GM19463 (cell line): ENCODE measurements at regions not wholly inside any gene's neighbourhood (a gene's known extent, or its start where the extent isn't known, plus 50 kb on each side); places are given as distances from the start of the nearest gene placed in this dataset.

Experiments used
- ATAC-seq: cut with Tn5 transposase; IDR thresholded peaks from one replicate; pipeline ENCODE4 v1.9.1; 2021; ENCODE audit warnings: mild to moderate bottlenecking, moderate library complexity; ENCODE audit not compliant: unreplicated experiment

DNA sequence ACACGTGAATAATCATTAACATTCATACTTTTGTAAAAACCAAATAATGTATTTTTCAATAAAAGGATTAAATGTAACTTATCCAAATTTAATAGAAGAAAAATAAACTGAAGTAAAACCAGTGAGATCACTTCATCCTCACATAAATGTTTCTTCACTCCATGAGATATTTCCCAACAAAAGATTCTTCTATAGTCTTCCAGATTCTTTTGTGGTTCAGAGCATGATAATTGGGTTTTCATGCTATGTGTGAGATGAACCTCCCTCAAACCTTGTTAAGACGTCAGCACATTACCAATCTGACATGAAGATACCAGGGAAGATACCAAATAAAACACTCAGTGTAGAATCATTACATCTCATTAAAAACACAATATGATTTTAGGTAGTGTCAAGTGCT lies 62.9 kb upstream of the OXGR1 start:
- no peak for ATAC-seq

DNA sequence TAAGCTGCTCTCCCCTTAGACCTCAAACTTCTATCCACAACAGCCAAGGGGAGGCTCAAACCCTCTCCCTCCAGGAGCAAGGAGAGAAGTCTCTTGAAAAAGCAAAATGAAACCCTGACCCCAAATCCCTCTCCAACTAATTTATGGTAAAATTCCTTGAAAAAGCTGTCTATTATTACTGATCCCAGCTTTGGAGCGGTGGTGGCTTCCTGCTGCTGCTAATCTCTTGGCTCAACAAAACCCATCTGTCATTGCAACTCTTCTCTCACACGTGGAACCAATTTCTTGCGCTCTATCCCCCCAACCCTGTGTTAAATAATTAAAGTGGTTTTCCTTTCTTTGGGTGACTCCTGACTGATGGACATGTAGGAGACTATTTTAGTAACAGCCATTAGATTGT lies 64.1 kb upstream of the OXGR1 start:
- no peak for ATAC-seq

DNA sequence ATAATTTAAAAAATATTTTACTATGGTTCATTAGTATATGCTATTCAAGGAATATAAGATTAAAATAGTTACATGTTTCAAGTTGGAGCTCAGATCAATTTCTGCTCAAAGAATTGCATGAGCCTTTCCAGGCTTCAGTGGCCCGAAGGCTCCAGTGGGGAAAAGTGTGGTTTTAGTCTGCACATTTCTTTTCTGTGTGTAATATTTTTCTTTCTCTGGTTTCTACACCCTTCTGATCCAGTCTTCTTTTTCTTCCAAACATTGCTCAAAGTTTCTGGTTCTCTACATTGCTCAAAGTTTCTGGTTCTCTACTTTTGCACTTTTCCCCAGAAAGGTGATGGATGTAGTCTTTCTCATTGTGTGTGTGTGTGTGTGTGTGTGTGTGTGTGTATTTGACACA lies 64.7 kb upstream of the OXGR1 start:
- ATAC-seq, result no peak

DNA sequence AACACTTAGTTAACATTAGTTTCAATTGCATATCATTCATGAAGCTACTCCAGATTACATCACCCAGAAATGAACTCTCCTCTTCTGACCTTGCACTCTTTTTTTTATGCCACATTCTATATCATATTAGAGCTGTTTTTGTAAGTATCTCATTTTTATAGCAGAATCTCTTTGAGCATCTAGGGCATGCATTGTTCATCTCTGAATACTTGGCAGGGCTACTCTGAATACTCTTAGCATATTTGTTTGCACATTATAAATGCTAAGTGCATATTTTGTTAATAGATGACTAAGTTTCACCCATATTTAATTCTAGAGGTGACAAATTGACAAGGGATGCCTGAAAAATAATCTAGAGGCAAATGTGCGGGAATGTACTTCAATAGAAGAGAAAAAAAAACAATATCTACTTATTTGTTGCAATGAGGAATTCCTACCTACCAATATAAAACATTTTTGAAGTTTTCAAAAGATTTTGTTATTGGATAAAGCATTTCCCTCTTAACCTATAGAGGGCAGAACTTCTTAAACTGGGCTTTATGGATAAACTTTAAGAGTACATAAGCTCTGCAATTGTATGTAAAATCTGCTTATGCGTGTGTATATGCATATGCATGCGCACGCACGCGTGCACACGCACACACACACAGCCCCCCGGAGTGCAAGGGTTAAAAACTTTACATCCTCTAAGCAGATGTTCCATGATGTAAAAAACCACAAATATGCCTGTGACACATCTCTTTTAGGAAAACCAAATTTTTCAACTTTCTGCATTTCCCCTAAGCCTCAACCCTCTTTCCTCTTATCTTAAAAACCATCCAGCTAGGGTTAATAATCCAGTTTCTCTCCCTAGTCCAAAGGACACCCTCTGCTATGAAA lies 73.0 kb upstream of the OXGR1 start:
- ATAC-seq, result no peak

DNA sequence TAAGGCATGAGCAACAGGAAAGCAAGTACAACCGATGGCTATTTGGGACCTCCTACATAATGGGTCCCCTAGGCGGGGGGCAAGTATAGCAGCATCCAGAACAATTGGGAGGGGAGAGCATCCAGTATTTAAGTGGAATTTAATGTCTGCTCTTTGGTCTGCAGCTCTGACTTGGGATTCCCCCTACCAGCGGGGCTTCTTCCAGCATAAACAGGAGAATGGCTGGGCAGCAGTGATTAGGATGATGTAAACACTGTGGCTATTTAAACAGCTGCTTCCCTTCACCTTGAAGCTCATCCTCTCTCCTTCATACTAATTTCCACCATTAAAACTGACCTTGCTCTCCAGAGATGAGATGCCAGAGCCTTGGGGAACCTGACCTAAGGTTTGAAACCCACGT lies 73.9 kb upstream of the OXGR1 start:
- ATAC-seq, result no peak

DNA sequence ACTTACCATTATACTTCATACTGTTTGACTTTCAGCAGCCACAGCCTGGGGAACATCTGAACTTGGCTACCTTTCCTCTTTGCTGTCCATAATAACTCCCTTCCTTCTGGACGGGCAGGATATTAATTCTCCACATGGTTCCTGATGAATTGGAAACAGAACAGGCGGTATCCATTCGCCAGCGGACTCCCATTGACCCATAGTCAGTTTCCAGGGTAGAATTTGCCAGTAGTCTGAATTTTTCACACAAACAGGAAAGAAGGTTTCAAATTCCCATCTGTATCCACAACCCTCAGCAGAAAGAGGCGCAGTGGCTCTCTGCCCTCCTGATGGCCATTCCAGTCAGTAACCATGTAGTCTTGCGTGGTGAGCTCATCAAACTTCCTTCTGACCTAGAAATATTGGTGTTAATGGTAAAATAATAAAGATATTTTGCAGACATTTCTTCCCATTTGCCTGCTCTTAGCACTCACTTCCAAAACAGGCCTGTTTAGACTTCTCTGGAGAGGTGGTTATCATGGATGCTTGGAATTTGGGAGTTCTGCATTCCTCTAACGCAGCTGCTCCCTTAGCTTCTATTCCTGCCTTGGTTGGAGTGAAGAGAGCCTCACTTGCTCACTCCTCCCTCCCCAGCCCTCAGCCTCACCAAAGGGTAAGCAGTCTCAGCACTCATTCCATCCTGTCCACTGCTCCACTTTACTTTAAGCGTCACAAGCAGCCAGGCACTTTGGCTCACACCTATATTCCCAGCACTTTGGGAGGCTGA lies 75.0 kb upstream of the OXGR1 start:
- ATAC-seq, result no peak

DNA sequence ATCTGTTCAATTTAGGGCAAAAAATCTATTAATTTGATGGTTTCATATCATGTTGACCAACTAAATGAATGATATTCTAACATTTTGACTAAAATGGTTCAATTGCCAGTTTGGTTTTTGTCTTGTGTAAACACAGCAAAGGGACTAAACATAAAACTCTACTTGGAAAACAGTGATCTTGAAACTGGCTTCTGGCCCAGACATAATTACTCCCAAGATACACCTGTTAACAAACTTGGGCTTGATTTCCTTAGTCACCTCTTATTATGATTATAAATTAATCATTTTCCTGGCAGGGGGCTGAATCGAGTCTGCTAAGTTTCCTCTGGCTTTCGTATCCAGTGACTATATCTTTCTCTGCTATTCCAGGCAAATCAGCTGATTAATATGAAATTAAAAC lies 78.0 kb upstream of the OXGR1 start:
- ATAC-seq, result no peak

DNA sequence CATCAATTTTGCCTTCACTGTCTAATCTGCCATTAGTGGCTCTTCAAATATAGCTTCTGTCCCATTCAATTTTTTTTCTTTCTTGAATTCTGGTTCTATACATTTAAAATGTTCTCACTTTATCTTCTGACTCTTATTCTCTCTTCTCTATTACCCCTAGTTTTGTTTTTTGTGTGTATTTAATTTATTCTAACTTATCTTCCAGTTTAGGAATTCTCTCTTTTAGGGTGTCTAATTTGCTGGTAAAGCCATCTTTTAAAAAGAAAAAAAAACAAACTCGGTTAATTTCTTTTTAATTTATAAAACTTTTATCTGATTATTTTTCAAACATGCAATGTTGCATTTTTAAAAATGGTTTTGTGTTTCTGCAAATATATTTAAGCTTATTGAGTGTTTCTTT lies 80.3 kb upstream of the OXGR1 start:
- ATAC-seq, result no peak

DNA sequence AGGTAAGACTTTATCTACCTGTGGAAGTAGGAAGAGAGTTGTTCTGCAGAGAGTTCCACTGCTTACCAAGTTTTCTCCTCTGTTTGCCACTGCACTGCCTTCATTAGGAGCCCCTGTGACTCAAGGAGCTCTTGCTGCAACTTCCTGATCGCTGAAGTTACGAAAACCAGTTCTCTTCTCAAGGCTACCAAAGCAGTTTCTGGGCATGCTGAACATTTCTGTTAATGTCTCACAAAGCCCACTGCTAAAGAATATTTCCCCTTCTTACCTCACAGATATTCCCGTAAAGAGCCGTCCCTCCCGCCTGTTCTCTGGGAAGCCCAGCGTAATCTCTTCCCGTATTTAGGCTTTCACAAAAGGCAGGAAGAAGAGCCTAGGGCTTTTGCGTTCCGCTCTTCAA lies 82.6 kb upstream of the OXGR1 start:
- no peak for ATAC-seq

DNA sequence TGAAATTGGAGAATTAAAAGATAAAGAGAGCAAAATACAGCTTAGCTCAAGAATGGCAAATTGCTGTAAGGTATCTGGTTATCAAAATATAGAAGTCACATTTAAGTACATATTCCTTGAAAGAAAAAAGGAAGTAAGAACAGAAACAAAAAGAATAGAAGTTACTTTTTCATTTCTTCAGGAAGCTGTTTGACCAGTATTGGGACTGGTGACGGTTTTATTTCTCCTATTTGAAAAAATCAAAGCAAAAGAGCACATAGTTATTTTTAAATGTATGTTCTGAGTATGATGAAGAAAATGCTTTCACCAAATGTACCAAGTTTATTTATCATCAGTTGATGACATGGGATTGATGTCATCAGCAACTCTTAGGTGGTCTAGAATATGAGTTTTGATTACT lies 83.1 kb upstream of the OXGR1 start:
- no peak for ATAC-seq

DNA sequence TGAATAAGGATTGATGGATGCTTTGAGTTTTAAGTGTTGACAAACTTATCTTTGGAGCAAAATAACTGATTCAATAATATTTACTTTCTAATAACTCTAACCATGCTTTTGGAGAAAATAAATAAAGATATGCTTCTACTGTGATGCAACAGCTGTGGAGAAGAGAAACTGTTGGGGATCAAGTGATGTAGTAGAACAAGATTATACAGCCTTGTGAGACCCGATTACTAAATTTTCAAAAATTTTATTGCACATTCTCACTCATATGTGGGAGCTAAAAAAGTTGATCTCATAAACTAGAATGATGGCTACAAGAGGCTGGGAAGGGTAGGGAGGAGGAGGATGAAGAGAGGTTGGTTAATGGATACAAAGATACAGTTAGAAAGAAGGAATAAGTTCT lies 85.5 kb upstream of the OXGR1 start:
- no peak for ATAC-seq

DNA sequence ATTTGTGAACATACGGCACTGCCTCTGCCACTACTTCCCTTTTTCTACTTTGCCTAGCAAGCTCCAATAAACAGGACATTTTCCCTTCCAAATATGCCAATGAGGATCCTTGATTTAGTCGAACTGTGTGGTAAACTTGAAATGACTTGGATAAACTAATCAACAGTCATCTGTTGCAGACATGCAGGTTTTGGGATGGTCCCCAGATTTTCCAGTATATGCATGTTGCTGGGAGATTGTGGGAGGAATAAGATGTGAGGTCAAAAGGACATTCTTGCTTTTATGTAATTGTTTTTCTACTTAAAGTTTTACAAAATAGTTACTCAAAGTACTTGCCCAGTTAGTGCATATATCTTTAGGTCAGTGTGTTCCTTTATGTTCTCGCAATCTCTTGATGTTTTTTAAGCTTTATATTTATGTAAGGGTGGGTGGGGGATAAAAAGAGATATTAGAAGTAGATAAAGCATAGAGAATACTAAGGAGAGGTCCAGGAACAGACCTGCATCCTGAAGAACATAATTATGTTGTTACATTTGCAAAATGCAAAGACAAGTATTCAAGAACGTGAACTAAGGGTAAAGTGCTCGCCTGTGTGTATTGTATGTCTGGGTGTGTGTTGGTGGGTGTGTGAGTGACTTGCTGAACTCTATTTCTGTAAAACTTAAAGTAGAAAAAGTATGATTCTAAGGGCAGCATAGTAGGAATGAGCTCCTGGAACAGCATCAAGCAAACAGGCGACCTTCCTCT lies 88.4 kb upstream of the OXGR1 start:
- ATAC-seq, result no peak

DNA sequence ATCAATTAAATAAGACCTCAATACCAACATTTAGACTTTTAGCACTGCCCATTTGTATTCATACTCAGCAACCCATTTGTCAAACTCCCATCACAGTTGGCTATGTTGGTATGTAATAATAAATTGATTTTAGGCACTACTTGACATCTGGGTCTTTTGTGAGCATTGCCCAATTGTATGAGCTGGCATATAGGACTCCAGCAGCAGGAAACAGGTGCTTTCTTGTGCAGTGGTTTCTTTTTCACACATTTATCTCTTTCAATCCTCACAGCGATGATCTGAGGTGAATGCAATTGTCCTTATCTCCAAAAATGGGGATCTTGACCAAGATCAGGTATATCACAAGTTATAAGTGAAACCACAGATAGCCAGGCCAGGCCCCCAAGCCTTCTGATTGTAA lies 96.9 kb upstream of the OXGR1 start:
- ATAC-seq, result no peak

DNA sequence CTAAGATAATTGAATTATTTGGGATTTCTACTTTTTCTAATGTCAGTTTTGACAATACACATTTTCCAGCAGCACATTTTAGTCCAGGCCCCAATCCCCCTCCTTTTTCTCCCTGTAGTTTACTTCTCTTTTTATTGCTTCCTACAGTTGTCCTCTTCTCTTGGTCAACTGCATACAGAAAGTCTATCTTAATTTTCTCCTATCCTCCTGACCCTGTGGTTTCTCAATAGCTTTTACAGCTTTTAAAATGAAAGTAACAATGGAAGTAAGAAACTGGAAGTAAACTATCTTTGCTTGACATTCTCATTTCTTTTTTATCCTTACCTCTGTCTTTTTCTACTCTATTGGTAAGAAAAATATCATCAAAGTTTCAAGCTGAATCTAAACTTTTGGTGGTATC lies 106.5 kb upstream of the OXGR1 start:
- no peak for ATAC-seq

DNA sequence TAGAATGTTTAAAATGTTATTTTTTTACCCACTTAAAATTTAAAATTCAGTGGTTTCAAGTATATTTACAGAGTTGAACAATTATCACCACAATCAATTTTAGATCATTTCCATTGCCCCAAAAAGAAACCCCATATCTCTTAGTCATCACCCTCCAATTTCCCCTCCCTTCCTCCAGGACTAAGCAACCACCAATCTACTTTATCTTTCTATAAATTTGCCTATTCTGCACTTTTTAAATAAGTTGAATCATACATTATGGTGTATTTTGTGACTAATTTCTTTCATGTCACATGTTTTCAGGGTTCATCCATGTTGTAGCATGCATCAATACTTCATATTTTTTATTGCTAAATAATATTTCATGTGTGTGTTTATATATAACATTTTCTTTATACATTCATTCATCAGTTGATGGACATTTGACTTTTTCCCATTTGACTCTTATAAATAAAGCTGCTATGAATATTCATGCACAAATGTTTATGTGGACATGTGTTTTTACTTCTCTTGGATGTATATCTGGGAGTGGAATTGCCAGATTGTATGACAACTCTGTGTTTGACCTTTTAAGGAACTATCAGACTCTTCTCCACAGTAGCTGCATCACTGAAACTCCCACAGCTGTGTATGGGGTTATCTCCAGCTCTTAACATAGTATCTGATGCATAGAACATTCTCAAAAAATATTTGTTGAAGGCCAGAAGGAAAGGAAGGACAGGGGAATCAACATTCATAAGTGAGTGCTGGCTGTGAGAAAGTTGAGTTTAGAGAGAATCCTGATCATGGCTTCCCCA lies 107.8 kb upstream of the OXGR1 start:
- ATAC-seq, result no peak

DNA sequence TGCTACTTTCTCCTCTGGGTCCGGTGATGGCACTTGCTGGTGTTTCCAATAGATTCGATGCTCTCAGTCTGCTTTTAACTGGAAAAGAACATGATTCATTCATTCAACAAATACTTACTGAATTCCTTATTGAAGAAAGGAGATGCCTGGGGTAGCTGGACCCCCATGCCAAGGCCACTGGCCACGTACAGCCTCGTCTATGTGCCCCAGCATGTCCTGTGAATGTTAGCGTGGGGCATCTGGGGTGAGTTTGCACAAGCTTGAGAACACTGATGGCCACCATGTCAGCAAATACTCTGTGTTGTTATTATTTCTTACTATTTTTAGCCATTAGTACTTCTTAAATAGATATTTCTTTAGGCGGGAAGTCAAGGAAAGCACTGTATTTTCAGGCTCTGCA lies 112.0 kb upstream of the OXGR1 start:
- no peak for ATAC-seq

DNA sequence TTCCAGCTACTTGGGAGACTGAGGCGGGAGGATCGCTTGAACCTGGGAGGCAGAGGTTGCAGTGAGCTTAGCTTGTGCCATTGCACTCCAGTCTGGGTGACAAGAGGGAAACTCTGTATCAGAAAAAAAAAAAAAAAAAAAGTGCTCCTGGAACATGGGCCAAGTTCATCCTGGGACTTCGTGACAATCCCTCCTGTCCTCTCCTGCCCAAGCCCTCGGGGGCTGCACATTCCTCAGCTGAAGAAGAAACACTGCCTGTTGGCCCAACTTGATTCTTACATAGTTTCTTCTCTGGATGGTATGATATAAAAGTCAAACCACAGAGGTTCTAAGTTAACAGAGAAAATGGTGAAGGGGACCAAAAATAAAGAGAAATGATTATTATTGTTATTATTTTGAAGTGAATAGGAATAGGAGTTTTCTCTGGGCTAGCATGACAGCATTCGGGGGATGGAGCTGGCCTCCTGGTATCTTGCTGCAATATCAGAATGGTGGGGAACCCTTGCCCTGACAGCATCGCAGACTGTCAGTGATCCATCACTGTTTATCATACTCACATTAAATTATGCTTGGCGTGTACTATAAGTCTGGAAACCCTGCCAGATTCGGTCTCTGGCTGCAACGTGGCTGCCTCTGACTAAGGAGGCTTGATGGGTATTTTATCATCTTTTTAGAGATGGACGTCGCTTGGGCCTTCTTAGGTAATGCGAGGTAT lies 113.7 kb upstream of the OXGR1 start:
- no peak for ATAC-seq

DNA sequence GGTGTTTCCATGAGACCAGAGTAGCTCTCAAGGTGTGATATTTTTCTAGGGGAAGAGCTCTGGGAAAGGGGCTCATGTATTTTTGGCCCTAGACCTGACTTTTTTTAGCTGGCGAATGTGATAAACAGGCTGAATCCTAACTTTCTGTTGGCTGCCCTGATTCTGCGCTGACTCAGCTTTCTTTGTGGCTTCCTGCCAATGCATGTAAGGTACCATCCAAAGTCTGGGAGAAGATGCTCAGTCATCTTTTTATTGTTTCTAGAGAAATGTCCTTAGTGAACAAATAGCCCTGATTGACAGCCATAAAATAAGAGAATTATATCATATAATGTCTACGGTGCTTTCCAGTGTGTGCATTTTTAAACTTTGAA lies 113.6 kb upstream of the MBNL2 start:
- ATAC-seq, result no peak

DNA sequence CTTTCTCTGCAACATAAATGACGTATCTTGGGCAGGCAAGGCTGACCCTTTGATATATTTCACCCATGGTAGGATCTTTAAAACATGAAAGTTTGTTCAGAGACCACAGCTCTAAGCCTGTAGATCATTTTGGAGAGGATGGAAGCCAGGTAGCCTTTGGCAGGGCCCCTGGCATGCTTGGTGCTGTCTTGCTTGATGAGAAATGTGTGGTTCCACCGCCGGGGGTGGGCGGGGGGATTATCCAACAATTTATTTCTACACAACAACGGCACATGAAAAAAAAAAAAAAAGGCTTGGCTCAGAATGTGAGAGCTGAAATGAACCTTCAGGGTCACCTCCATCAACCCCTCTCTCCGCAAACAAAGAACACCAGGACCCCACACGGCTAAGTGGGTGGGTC lies 112.9 kb upstream of the MBNL2 start:
- ATAC-seq, result no peak

DNA sequence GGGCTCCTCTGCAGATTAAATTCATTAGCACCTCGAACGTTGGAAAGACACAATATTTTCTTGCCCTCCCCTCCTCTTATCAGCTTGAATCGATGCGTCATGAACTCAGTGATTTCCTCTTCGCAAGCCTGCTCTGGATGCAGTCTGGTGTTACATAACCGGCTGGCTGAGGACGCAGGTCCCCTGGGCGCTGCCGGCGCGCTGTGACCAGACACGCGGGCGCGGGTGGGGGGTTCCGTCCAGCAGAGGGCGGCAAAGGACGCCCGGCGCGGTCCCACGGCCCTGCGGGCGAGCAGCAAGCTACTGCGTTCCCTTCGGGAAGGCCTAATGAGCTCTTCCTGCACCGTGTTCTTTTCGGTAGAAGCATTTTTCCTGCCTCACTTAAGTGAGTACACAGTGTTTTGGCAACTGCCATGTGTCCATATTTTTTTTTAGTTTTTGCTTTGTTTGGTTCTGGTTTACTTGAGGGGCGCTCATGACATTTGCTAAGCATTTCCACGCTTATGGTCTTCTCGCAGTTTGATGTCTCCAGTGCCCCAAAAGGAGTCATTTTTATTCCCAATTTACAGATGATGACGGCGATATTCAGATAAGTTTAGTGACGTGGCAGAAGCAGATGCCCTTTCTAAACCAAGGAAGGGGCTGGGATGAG lies 112.2 kb upstream of the MBNL2 start:
- peak; percentile 97 for ATAC-seq
